DND-41 (cell line): ENCODE measurements at regions not wholly inside any gene's neighbourhood (a gene's known extent, or its start where the extent isn't known, plus 50 kb on each side); places are given as distances from the start of the nearest gene placed in this dataset.

ENCODE experiments used
- CTCF ChIP-seq: IDR thresholded peaks from 2 replicates; pipeline ENCODE4 v1.5.1; 2012; ENCODE audit warnings: borderline replicate concordance, low read length, moderate library complexity, mild to moderate bottlenecking; ENCODE audit not compliant: poor library complexity, severe bottlenecking; ENCODE audit errors: extremely low read depth
- EZH2 ChIP-seq: IDR thresholded peaks from 3 replicates; pipeline ENCODE4 v1.6.1; 2012; ENCODE audit warnings: borderline replicate concordance, low read depth, mild to moderate bottlenecking, moderate library complexity, low read length, inconsistent platforms; ENCODE audit not compliant: severe bottlenecking

- TF ChIP-seq CTCF (no peak), EZH2 (no peak)
Observed at GRCh38 chr5:96260009-96260408, 173.0 kb downstream of the PCSK1 start.
